HCT116 (cell line): ENCODE measurements at regions not wholly inside any gene's neighbourhood (a gene's known extent, or its start where the extent isn't known, plus 50 kb on each side); places are given as distances from the start of the nearest gene placed in this dataset.

ENCODE experiments used
- CEBPB ChIP-seq: IDR thresholded peaks from 2 replicates; pipeline ENCODE4 v1.6.1; 2012; ENCODE audit warnings: low read depth
- EZH2 ChIP-seq: fragments of 200-600 bp; sonication (generic); IDR thresholded peaks from 2 replicates; pipeline ENCODE4 v1.6.1; 2017; ENCODE audit warnings: antibody characterized with exemption, mixed run types
- FOSL1 ChIP-seq: IDR thresholded peaks from 2 replicates; pipeline ENCODE4 v1.6.1; 2012; ENCODE audit warnings: low read depth
- JUND ChIP-seq: IDR thresholded peaks from 2 replicates; pipeline ENCODE4 v1.6.1; 2012
- POLR2A ChIP-seq: IDR thresholded peaks from 2 replicates; pipeline ENCODE4 v1.7.0; 2011; ENCODE audit warnings: borderline replicate concordance; ENCODE audit not compliant: insufficient read depth, insufficient read length; ENCODE audit errors: extremely low read depth
- POLR2AphosphoS5 ChIP-seq: IDR thresholded peaks from 2 replicates; pipeline ENCODE4 v1.6.1; 2011; ENCODE audit warnings: mild to moderate bottlenecking, low read depth, low read length, moderate library complexity
- RAD21 ChIP-seq: IDR thresholded peaks from 2 replicates; pipeline ENCODE4 v1.6.1; 2012; ENCODE audit warnings: low read depth, mild to moderate bottlenecking
- SIN3A ChIP-seq: IDR thresholded peaks from 2 replicates; pipeline ENCODE4 v1.6.1; 2012; ENCODE audit warnings: low read depth
- SP1 ChIP-seq: IDR thresholded peaks from 2 replicates; pipeline ENCODE4 v1.6.1; 2012; ENCODE audit warnings: low read depth
- TCF7L2 ChIP-seq: IDR thresholded peaks from 2 replicates; pipeline ENCODE4 v1.7.0; 2011; ENCODE audit warnings: borderline replicate concordance, inconsistent platforms; ENCODE audit not compliant: insufficient read depth, insufficient read length; ENCODE audit errors: extremely low read depth
- TF ChIP-seq, protein P1 (sequence below): IDR thresholded peaks from 2 replicates; pipeline ENCODE4 v1.6.1; 2012; ENCODE audit warnings: low read depth
- TF ChIP-seq, protein P2 (sequence below), 3 experiments: fragments of 200-600 bp in 1 of 3; sonication (generic) in 1 of 3; IDR thresholded peaks in 2 of 3; conservative IDR thresholded peaks in 1 of 3; 2 replicates each; pipeline ENCODE4 v1.5.1; 2012 to 2017; ENCODE audit warnings: low read depth in 2 of 3, low read length in 2 of 3, antibody characterized with exemption in 1 of 3, borderline replicate concordance in 1 of 3, control low read depth in 1 of 3, mild to moderate bottlenecking in 1 of 3, mixed read lengths in 1 of 3, mixed run types in 1 of 3, moderate library complexity in 1 of 3; ENCODE audit not compliant: insufficient read depth in 1 of 3

DNA sequence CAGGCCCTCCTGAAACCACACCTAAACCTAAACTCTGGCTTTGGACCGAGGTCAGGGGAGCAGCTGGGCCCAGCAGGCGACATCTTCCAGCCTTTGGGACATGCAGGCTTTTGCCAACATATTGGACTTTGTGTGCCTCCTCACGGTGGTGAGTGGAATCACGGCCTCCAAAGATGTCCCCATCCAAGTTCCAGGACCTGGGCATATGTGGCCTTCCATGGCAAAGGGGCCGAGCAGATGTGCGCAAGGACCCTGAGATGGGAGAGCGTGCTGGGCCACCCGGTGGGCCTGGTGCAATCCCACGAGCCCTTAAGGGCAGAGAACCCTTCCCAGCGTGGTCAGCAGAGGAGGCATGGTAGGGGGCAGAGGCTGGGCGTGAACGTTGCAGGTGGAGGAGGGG lies 160.8 kb upstream of the C1orf174 start:
- TF ChIP-seq RAD21 = no peak
- TF ChIP-seq CEBPB = no peak
- no peak for TF ChIP-seq POLR2A
- TF ChIP-seq SIN3A = no peak
- TF ChIP-seq FOSL1 = no peak
- TF ChIP-seq, protein P1, sequence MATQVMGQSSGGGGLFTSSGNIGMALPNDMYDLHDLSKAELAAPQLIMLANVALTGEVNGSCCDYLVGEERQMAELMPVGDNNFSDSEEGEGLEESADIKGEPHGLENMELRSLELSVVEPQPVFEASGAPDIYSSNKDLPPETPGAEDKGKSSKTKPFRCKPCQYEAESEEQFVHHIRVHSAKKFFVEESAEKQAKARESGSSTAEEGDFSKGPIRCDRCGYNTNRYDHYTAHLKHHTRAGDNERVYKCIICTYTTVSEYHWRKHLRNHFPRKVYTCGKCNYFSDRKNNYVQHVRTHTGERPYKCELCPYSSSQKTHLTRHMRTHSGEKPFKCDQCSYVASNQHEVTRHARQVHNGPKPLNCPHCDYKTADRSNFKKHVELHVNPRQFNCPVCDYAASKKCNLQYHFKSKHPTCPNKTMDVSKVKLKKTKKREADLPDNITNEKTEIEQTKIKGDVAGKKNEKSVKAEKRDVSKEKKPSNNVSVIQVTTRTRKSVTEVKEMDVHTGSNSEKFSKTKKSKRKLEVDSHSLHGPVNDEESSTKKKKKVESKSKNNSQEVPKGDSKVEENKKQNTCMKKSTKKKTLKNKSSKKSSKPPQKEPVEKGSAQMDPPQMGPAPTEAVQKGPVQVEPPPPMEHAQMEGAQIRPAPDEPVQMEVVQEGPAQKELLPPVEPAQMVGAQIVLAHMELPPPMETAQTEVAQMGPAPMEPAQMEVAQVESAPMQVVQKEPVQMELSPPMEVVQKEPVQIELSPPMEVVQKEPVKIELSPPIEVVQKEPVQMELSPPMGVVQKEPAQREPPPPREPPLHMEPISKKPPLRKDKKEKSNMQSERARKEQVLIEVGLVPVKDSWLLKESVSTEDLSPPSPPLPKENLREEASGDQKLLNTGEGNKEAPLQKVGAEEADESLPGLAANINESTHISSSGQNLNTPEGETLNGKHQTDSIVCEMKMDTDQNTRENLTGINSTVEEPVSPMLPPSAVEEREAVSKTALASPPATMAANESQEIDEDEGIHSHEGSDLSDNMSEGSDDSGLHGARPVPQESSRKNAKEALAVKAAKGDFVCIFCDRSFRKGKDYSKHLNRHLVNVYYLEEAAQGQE = no peak
- TF ChIP-seq SP1 = no peak
- TF ChIP-seq, protein P2, sequence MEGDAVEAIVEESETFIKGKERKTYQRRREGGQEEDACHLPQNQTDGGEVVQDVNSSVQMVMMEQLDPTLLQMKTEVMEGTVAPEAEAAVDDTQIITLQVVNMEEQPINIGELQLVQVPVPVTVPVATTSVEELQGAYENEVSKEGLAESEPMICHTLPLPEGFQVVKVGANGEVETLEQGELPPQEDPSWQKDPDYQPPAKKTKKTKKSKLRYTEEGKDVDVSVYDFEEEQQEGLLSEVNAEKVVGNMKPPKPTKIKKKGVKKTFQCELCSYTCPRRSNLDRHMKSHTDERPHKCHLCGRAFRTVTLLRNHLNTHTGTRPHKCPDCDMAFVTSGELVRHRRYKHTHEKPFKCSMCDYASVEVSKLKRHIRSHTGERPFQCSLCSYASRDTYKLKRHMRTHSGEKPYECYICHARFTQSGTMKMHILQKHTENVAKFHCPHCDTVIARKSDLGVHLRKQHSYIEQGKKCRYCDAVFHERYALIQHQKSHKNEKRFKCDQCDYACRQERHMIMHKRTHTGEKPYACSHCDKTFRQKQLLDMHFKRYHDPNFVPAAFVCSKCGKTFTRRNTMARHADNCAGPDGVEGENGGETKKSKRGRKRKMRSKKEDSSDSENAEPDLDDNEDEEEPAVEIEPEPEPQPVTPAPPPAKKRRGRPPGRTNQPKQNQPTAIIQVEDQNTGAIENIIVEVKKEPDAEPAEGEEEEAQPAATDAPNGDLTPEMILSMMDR (IDR thresholded peaks at IDR 0.05 in 2 of 3, conservative IDR thresholded peaks at IDR 0.05 in 1 of 3; ENCODE audit: borderline replicate concordance in 1 of 3, insufficient read depth in 1 of 3, low read depth in 2 of 3, low read length in 2 of 3) = 0 out of 6 replicates have a peak, but pooled peaks of 1 of the 3 experiments have one; percentile 8
- no peak for TF ChIP-seq TCF7L2
- no peak for TF ChIP-seq JUND
- TF ChIP-seq POLR2AphosphoS5 = no peak
- TF ChIP-seq EZH2 = no peak
